ENCODE measurements at regions not wholly inside any gene's neighbourhood (a gene's known extent, or its start where the extent isn't known, plus 50 kb on each side); places are given as distances from the start of the nearest gene placed in this dataset.
A peak's percentile ranks its signal among the peaks of the same experiment; 100 is the strongest.

- DNase-seq (ENCODE audit: low spot score): no peak
Observed at GRCh38 chr15:38046257-38047051, 112.0 kb downstream of the TMCO5A start.

DNA sequence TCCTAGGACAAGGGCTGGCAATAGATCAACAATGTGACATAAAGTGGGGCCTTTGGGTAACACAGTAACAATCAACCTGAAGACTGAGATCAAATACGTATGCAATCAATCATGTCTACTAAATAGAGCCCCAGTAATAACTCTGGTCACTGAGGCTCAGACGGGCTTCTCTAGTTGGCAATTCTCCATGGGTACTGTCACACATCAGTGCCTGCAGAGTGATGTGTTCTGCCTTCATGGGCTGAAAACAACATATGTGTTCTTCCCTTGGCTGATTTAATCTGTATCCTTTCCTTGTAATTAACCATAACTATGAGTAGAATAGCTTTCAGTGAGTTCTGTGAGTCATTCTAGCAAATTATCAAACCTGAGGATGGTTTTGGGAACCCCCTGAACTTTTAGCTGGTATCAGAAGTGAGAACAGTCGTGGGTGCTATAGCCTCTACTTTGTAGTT lies 113.6 kb downstream of the TMCO5A start:
- no peak for DNase-seq (ENCODE audit: low spot score)

DNA sequence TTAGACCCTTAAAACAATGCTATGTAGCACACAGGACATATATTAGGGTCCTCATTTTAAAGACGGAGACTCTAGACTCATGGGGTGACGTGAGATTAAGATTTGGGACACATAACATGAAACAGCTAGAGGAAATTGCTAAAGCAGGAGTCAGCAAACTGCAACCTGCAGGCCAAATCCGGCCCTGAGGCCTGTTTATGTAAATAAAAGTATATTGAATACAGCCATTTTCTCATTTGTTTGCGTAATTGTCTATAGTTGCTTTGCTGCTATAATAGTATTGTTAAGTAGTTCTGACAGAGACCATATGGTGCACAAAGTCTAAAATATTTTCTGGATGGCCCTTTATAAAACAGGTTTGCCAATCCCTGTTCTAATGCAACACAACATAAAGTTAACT lies 115.5 kb downstream of the TMCO5A start:
- no peak for DNase-seq (ENCODE audit: low spot score)

DNA sequence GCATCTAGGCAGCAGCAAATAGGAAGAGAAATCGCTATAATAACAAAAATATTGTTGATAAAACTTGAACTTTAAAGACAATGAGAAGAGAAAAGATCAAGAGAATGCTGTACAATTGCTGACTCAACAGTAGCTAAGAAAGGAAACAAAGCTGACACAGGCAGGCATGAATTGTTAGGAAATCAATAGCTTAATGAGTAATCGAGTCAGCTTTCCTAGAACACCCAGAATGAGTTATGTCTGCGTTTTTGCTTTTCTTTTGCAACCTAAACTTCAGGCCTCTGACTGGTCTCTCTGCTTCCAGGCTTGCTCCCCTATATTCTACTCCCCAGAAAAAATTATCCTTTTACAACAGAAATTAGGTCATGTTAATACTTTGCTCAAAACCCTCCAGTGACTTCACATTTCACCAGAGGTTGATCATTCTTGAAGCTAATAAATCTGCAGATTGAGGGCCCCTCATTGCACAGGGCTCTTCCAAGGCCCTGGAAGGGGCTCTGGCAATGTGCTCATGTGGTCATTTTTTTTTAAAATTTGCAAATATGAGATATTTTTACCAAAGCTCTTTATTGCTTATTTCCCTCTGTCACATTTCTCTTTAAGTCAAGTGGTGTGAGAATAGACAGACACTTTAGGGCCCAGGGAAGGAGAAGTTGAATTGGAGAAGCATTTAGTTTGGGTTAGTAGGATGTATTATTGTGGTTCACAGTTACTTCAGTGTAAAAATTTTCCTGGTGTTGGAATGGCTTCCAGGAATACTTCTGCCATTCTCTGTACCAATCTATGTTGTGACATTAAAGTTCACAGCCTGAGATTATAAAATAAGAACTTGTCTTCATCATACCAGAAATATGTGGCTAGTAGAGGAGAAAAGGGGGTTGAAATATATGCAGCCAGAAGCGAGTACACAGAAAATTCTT lies 116.3 kb downstream of the TMCO5A start:
- no peak for DNase-seq (ENCODE audit: low spot score)

- DNase-seq (ENCODE audit: low spot score): no peak
Observed at GRCh38 chr15:38053205-38053604, 118.8 kb downstream of the TMCO5A start.

DNA sequence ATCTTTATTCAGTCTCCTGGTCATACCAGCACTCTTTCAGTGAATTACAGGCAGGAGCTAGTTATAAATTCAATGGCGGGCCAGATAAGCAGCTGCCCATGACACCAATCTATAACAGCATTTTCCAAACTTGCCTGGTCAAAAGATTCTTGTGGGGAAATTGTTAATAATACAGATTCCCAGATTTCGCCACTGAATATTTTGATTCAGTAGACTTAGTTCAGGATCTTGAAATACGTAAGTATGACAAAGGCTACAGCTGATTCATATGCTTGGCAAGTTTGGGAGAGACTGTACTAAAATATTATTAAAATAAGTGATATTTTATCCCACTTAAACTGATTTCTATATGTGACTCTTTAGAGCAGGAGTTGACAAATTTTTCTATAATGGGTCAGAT lies 119.3 kb downstream of the TMCO5A start:
- no peak for DNase-seq (ENCODE audit: low spot score)

DNA sequence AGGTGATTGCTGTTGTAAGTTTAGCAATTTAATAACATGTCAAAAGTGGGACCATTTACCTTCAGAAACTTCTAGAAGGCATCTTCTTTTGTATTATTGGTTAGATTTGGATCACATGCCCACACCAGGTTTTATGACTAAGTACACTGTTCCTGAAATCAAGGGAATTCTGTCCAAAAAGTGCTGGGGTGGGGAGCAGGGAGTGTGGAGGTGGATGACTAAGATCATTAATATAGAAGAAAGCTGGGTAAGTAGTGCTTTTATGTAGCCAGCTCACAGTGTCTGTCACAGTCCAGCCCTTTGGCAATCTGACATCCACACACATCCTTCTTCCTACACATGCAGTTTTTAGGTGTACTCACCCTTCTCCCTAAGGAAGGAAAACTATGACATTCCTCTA lies 120.0 kb downstream of the TMCO5A start:
- no peak for DNase-seq (ENCODE audit: low spot score)

- no peak for DNase-seq (ENCODE audit: low spot score)
Observed at GRCh38 chr15:38058596-38059075, 124.2 kb downstream of the TMCO5A start.

DNA sequence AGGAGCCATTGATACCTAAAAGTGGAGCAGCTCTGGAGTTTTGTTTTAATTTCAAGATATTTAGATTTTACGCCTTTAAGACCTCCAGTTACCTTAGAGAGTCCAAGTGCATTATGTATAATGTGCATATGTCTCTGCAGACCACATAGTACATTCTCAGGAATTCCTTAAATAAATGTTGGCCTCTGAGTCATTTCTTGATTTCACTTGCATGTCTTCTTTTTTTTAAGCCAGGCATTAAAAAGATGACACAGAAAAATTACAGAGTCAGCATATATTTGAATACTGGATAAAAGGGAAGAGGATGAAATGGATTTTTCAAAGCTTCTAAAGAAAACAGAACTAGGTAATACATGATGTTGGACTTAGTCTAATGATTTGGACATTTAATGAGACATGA lies 125.2 kb downstream of the TMCO5A start:
- no peak for DNase-seq (ENCODE audit: low spot score)

DNA sequence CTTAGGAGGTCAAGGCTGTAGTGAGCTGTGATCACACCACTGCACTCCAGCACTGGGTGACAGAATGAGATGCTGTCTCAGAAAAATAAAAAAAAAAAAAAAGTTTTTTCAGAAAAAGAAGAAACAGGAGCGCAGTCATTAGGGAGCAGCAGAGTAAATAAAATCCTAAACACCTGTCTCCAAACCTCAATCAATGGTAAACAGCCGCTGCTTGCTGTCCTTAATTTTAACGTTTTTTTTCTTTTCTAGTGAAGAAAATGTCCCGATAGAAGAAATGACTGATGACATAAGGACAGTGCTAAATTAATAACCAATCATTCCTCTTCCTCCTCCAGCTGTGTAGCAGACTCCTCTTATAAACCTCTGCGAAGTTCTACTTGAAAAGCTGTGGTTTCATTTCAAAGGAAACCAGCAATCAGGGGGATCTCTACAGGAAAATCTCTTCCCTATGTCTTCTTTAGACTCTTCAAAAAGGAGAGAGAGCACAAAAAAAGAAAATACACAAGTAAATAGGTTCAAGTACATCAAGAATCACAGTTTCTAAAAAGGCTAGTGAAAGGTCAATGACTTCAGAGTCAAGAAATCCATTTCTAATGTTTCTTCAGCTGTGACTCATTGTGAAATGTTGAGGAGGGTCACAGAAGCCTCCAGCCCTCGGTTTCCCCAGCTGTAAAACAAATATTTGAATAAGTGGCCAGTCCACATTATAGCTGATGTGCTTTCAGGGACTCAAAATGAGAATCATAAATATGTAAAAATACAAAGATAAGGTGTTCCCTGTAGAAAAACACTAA lies 127.6 kb downstream of the TMCO5A start:
- DNase-seq (ENCODE audit: low spot score): no peak

GRCh38 chr15:38062696-38063095 lies 128.3 kb downstream of the TMCO5A start:
- no peak for DNase-seq (ENCODE audit: low spot score)

GRCh38 chr15:38065721-38066345 lies 131.4 kb downstream of the TMCO5A start:
- DNase-seq (ENCODE audit: low spot score): no peak

DNA sequence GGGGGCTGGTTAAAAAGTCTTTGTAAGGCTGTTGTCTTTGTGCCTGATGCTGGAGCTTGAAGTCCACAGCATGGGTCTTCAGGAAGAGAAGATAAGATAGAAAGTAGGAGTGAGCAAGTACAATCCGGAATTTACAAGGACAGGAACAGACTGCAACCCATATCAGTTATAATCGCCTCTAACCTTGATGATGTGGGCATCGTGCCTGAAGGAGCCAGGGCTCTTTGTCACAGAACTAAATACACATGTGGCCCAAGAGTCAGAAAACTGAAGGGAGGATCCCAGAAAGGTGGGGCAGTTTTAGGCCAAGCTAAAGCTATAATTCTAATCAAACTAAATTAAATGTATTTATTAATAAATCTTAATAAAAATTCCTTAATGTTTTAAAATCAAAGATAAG lies 132.2 kb downstream of the TMCO5A start:
- DNase-seq (ENCODE audit: low spot score): no peak

- no peak for DNase-seq (ENCODE audit: low spot score)
Observed at GRCh38 chr15:38068626-38069391, 134.4 kb downstream of the TMCO5A start.

GRCh38 chr15:38069511-38070011 lies 135.1 kb downstream of the TMCO5A start:
- no peak for DNase-seq (ENCODE audit: low spot score)

DNA sequence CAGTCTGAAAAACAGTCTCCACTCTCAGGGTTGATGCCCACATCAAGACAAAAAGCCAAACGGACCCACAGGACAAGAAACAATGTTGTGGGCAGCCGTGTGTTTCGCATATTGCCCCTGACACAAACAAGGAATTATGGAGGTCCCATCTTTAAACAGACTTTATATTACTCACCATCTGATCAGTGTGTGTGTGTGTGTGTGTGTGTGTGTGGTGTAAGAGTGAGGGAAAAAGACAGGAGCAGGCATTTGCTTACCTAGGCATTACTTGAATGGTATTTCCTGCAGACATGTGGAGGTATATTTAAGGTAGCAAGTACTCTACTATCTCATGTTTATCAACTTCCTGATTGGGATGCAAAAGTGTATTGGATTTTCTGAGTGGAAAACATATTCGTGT lies 136.3 kb downstream of the TMCO5A start:
- no peak for DNase-seq (ENCODE audit: low spot score)

GRCh38 chr15:38071211-38071972 lies 137.0 kb downstream of the TMCO5A start:
- no peak for DNase-seq (ENCODE audit: low spot score)

- DNase-seq (ENCODE audit: low spot score): no peak
Observed at GRCh38 chr15:38072007-38072347, 137.5 kb downstream of the TMCO5A start.

DNA sequence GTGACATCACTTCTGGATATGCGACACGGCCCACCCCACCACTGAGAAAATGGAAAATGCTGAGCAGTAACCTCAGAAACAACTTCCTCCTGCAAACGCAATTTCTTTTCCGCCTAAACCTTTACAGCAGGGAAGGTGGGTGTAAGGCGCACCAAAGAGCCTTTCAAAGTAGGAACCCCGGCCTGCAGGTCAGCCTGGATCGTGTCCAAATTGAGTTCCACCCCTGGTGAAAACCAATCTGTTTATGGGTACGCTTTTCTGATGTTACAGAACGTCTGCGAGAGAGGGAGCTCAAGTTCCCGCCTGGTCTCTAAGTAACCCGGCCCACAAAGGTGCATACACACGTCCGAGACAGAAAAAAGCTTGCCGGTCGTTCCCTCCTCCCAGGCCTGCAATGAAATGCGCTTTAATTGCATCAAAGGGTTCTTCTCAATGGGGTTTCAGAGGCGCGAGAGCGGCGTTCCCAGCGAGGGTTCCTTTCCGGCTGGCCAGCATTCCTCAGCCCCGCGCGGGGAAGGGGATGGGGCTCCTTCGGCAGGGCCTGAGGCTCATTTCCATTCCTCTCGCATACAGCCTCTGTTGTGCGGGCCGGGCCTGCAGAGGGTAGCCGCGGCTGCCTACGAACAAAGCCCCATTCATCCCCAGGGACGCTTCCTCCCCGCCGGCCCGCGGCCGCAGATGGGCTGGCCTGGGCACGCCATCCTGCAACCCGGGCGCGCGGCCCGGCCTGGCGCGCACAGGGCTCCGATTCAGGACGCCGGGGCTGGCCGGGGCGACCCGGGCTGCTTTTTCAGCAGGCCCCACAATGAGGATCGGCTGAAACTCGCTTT lies 138.1 kb downstream of the TMCO5A start:
- peak; percentile 72 for DNase-seq (ENCODE audit: low spot score)
